ENCODE measurements at regions not wholly inside any gene's neighbourhood (a gene's known extent, or its start where the extent isn't known, plus 50 kb on each side); places are given as distances from the start of the nearest gene placed in this dataset.

DNA sequence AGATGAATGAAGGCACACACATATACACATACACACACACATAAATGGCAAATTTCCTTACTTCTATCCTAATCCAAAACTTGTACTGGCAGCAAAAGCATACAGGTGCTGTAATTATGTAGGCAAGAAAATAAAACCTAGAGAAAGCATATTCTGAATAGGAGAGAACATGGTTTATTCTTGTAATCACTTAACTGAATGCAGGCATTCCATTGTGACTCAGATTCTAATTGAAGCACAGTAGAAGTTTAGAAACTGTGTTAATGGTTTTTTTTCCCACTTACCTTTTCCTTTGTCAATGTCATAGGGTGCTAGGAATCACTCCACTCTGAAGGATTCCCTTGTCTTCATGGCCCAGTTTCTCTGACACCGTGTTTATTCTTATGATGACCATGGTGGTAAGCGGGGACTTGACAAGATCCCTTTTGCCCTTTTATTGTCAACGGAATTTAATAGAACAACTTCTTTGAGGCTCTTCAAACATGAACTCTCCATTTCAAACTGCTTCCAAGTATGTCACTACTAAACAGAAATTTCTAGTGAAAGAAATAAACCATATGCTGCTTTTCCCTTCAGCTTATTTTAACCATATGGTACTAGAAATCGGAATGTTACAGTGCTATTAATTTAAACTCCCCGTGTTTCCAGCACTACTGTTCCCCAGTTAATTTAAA lies 164.2 kb downstream of the OGFRL1 start:
- no peaks in the 10 kb centered on the region for H3K4me1 Mint-ChIP-seq
- peaks cover 9% of the 10 kb centered on the region for H3K27me3 Mint-ChIP-seq (ENCODE audit: low read depth, poor library complexity)
- H3K4me3 Mint-ChIP-seq, result no peak overlapping the region
- no peaks in the 10 kb centered on the region for H3K9me3 Mint-ChIP-seq
- no peak overlapping the region for H3K27ac Mint-ChIP-seq
- H3K36me3 Mint-ChIP-seq (ENCODE audit: low read depth), result no peaks in the 10 kb centered on the region
- TF ChIP-seq CTCF (IDR thresholded peaks at IDR 0.05), result no peak
- DNase-seq, result no peak

- no peaks in the 10 kb centered on the region for H3K9me3 Mint-ChIP-seq
- H3K27me3 Mint-ChIP-seq (ENCODE audit: low read depth, poor library complexity), result peaks cover 9% of the 10 kb centered on the region
- no peaks in the 10 kb centered on the region for H3K4me1 Mint-ChIP-seq
- no peak overlapping the region for H3K4me3 Mint-ChIP-seq
- TF ChIP-seq CTCF (IDR thresholded peaks at IDR 0.05), result no peak
- H3K36me3 Mint-ChIP-seq (ENCODE audit: low read depth), result no peaks in the 10 kb centered on the region
- no peak for DNase-seq
- H3K27ac Mint-ChIP-seq, result no peak overlapping the region
Observed at GRCh38 chr6:71453371-71453706, 164.7 kb downstream of the OGFRL1 start.

DNA sequence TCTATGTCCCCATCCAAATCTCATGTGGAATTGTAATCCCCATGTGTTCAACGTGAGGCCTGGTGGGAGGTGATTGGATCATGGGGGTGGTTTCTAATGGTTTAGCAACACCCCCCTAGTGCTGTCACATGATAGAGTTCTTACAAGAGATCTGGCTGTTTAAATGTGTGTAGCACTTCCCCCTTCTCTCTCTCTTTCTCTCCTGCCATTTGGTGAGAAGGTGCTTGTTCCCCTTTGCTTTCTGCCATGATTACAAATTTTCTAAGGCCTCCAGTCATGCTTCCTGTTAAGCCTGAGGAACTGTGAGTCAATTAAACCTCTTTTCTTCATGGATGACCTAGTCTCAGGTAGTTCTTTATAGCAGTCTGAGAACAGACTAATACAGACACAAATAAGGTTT lies 165.4 kb downstream of the OGFRL1 start:
- TF ChIP-seq CTCF (IDR thresholded peaks at IDR 0.05), result no peak
- Mint-ChIP-seq H3K36me3 (ENCODE audit: low read depth) (no peaks in the 10 kb centered on the region), H3K27me3 (ENCODE audit: low read depth, poor library complexity) (peaks cover 9% of the 10 kb centered on the region), H3K9me3 (no peaks in the 10 kb centered on the region), H3K4me1 (no peaks in the 10 kb centered on the region), H3K4me3 (no peak overlapping the region), H3K27ac (no peak overlapping the region)
- no peak for DNase-seq

DNA sequence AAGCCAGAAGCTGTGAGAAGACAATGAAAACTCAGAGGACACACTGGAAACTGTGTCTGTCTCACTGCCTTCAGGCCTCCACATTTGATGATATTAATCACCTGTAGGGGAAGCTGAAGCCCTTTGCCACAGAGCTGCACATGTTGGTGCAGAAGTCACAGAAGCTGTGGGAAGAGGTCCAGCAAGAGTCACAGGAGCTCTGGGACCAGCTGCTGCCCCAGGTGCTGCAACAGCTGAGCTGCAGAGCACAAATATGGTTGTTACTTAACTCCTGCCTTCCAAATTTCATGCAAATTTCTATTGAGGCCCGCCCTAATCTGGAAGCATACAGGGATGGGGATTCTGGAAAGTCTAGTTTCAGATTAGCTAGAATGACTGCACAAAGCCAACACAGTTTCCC lies 169.3 kb downstream of the OGFRL1 start:
- H3K9me3 Mint-ChIP-seq, result no peaks in the 10 kb centered on the region
- TF ChIP-seq CTCF (IDR thresholded peaks at IDR 0.05), result no peak
- no peaks in the 10 kb centered on the region for H3K36me3 Mint-ChIP-seq (ENCODE audit: low read depth)
- no peak for DNase-seq
- H3K27ac Mint-ChIP-seq, result no peak overlapping the region
- peaks cover 6% of the 10 kb centered on the region for H3K27me3 Mint-ChIP-seq (ENCODE audit: low read depth, poor library complexity)
- no peak overlapping the region for H3K4me3 Mint-ChIP-seq
- H3K4me1 Mint-ChIP-seq, result no peaks in the 10 kb centered on the region

DNA sequence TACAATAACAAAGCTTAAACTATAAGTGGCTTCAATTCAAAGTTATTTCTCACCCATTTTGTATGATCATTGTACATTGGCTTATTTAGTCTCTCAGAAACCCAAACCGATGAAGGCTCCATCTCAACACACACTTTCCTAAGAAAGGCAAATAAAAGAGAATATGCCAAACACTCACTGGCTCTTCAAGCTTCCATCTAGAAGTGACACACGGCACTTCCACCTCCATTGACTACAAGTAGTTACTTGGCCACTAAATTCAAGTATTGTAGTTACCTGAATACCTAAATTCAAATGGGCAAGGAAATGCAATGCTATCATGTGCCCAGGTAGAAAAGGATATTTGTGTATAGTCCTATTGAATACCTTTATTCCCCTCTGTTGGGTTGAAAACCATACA lies 170.6 kb downstream of the OGFRL1 start:
- H3K4me3 Mint-ChIP-seq, result no peak overlapping the region
- no peak overlapping the region for H3K27ac Mint-ChIP-seq
- no peak for DNase-seq
- no peaks in the 10 kb centered on the region for H3K4me1 Mint-ChIP-seq
- H3K36me3 Mint-ChIP-seq (ENCODE audit: low read depth), result no peaks in the 10 kb centered on the region
- H3K27me3 Mint-ChIP-seq (ENCODE audit: low read depth, poor library complexity), result peaks cover 6% of the 10 kb centered on the region
- no peak for TF ChIP-seq CTCF (IDR thresholded peaks at IDR 0.05)
- peaks cover 7% of the 10 kb centered on the region for H3K9me3 Mint-ChIP-seq

- no peak for TF ChIP-seq CTCF (IDR thresholded peaks at IDR 0.05)
- Mint-ChIP-seq H3K4me1 (no peaks in the 10 kb centered on the region), H3K4me3 (no peak overlapping the region)
Observed at GRCh38 chr6:71460933-71461332, 172.3 kb downstream of the OGFRL1 start.

More at GRCh38 chr6:71460933-71461332, 172.3 kb downstream of the OGFRL1 start:
- H3K36me3 Mint-ChIP-seq (ENCODE audit: low read depth), result no peaks in the 10 kb centered on the region
- H3K27ac Mint-ChIP-seq, result no peak overlapping the region
- no peak for DNase-seq
- H3K27me3 Mint-ChIP-seq (ENCODE audit: low read depth, poor library complexity), result peaks cover 6% of the 10 kb centered on the region
- H3K9me3 Mint-ChIP-seq, result peaks cover 24% of the 10 kb centered on the region

All from nephron progenitor cell (in vitro differentiated cells).